Activated CD8-positive, alpha-beta memory T cell treated with anti-CD3 and anti-CD28 coated beads for 36 hours (primary cell): ENCODE measurements at regions not wholly inside any gene's neighbourhood (a gene's known extent, or its start where the extent isn't known, plus 50 kb on each side); places are given as distances from the start of the nearest gene placed in this dataset.

ENCODE experiments used
- CTCF ChIA-PET: fragments of 350-600 bp; sonication (Branson Sonifier 250); formaldehyde crosslinking; loops from one replicate; lab custom pipeline; 2021; ENCODE audit warnings: antibody characterized with exemption; lab: Charles Lee
- POLR2A ChIA-PET: fragments of 350-600 bp; sonication (Branson Sonifier 250); formaldehyde crosslinking; loops from one replicate; lab custom pipeline; 2021; ENCODE audit warnings: antibody characterized with exemption; lab: Charles Lee

- ChIA-PET POLR2A (no interaction called here), CTCF (no interaction called here)
These were observed 490.0 kb upstream of the ZFHX3 start for GRCh38 chr16:73537921-73538320.

- ChIA-PET POLR2A (no interaction called here), CTCF (no interaction called here)
These were observed 489.0 kb upstream of the ZFHX3 start for GRCh38 chr16:73536931-73537330.

- CTCF ChIA-PET, result interaction anchor here (0.6 kb wide), 1 partner anchor 596 kb away, joined by 3 read pairs; no protein-coding TSS in a partner anchor
- POLR2A ChIA-PET, result no interaction called here
These were observed 483.1 kb upstream of the ZFHX3 start for GRCh38 chr16:73531021-73531420.

GRCh38 chr16:73530529-73530928, 482.6 kb upstream of the ZFHX3 start:
- ChIA-PET CTCF (no interaction called here), POLR2A (no interaction called here)

- CTCF ChIA-PET, result no interaction called here
- POLR2A ChIA-PET, result no interaction called here
These were observed 481.5 kb upstream of the ZFHX3 start for GRCh38 chr16:73529303-73530012.

- ChIA-PET POLR2A (no interaction called here), CTCF (no interaction called here)
These were observed 479.3 kb upstream of the ZFHX3 start for GRCh38 chr16:73527187-73527586.

- CTCF ChIA-PET, result no interaction called here
These were observed 478.3 kb upstream of the ZFHX3 start for GRCh38 chr16:73526011-73526804.

GRCh38 chr16:73523209-73523608, 475.3 kb upstream of the ZFHX3 start:
- POLR2A ChIA-PET, result interaction anchor here (0.5 kb wide), 1 partner anchor 32 kb away, joined by 3 read pairs; no protein-coding TSS in a partner anchor

More at GRCh38 chr16:73526011-73526804, 478.3 kb upstream of the ZFHX3 start:
- POLR2A ChIA-PET, result no interaction called here

GRCh38 chr16:73521499-73521898, 473.6 kb upstream of the ZFHX3 start:
- ChIA-PET POLR2A (no interaction called here), CTCF (no interaction called here)

More at GRCh38 chr16:73523209-73523608, 475.3 kb upstream of the ZFHX3 start:
- CTCF ChIA-PET, result no interaction called here

- ChIA-PET CTCF (no interaction called here), POLR2A (no interaction called here)
These were observed 467.7 kb upstream of the ZFHX3 start for GRCh38 chr16:73515616-73516015.

- ChIA-PET POLR2A (no interaction called here), CTCF (no interaction called here)
These were observed 462.9 kb upstream of the ZFHX3 start for GRCh38 chr16:73510852-73511251.

- ChIA-PET POLR2A (no interaction called here), CTCF (no interaction called here)
These were observed 458.7 kb upstream of the ZFHX3 start for GRCh38 chr16:73506568-73507056.

- CTCF ChIA-PET, result no interaction called here
These were observed 457.6 kb upstream of the ZFHX3 start for GRCh38 chr16:73505577-73505976.

GRCh38 chr16:73504591-73505575, 457.0 kb upstream of the ZFHX3 start:
- POLR2A ChIA-PET, result no interaction called here
- CTCF ChIA-PET, result no interaction called here

More at GRCh38 chr16:73505577-73505976, 457.6 kb upstream of the ZFHX3 start:
- POLR2A ChIA-PET, result no interaction called here

GRCh38 chr16:73503093-73503492, 455.2 kb upstream of the ZFHX3 start:
- CTCF ChIA-PET, result no interaction called here
- POLR2A ChIA-PET, result no interaction called here

- ChIA-PET POLR2A (no interaction called here), CTCF (no interaction called here)
These were observed 451.3 kb upstream of the ZFHX3 start for GRCh38 chr16:73499276-73499675.

- POLR2A ChIA-PET, result no interaction called here
- CTCF ChIA-PET, result no interaction called here
These were observed 438.0 kb upstream of the ZFHX3 start for GRCh38 chr16:73485880-73486279.

GRCh38 chr16:73483934-73484711, 436.2 kb upstream of the ZFHX3 start:
- CTCF ChIA-PET, result no interaction called here
- POLR2A ChIA-PET, result no interaction called here
